Endothelial cell of umbilical vein (primary cell): ENCODE measurements at regions not wholly inside any gene's neighbourhood (a gene's known extent, or its start where the extent isn't known, plus 50 kb on each side); places are given as distances from the start of the nearest gene placed in this dataset.

Source experiments
- BruUV-seq: library from RNA; stranded (reverse); fragments of 400-500 nt; replicated peaks from 2 replicates; lab custom pipeline; 2021; lab: Mats Ljungman, UMichigan
- CTCF ChIA-PET: fragments of 300-600, 350-600 bp; sonication (Branson Sonifier 250); formaldehyde crosslinking; loops from one replicate; lab custom pipeline; 2021; ENCODE audit warnings: antibody characterized with exemption, inconsistent platforms; lab: Charles Lee
- POLR2A ChIA-PET: fragments of 300-600, 350-600 bp; sonication (Branson Sonifier 250); formaldehyde crosslinking; loops from one replicate; lab custom pipeline; 2021; ENCODE audit warnings: antibody characterized with exemption, inconsistent platforms; lab: Charles Lee
- DNase-seq: peaks from one replicate; pipeline ENCODE4 v3.0.0-alpha.2; 2011; ENCODE audit warnings: low read depth, low spot score
- FAIRE-seq: peaks from 2 replicates; lab custom pipeline; 2011; peaks lifted over from hg19 to GRCh38; lab: Jason Lieb, UNC
- H2AFZ ChIP-seq: 2 replicates; pipeline ENCODE4 v1.6.0; 2012; ENCODE audit warnings: low read depth, low read length, control low read depth, inconsistent platforms
- H3K27ac ChIP-seq: 2 replicates; pipeline ENCODE4 v1.5.1; 2011; ENCODE audit warnings: low read depth, mild to moderate bottlenecking, control low read depth, low read length, moderate library complexity; ENCODE audit not compliant: insufficient read depth
- H3K27me3 ChIP-seq, 2 experiments: 2 replicates each; pipeline versions ENCODE4 v1.6.0 to v1.6.1; 2011; ENCODE audit warnings: low read length in 2 of 2, mixed read lengths in 1 of 2; ENCODE audit not compliant: control insufficient read depth in 2 of 2, insufficient read depth in 2 of 2
- H3K36me3 ChIP-seq, 2 experiments: 2 replicates in 1 of 2; 3 replicates in 1 of 2; pipeline ENCODE4 v1.5.1; 2011; ENCODE audit warnings: low read length in 2 of 2, mild to moderate bottlenecking in 1 of 2, moderate library complexity in 1 of 2; ENCODE audit not compliant: control insufficient read depth in 2 of 2, insufficient read depth in 2 of 2; ENCODE audit errors: extremely low read depth in 1 of 2
- H3K4me1 ChIP-seq: 3 replicates; pipeline ENCODE4 v1.5.1; 2011; ENCODE audit warnings: mild to moderate bottlenecking, low read length; ENCODE audit not compliant: control insufficient read depth, insufficient read depth; ENCODE audit errors: extremely low read depth
- H3K4me2 ChIP-seq: 2 replicates; pipeline ENCODE4 v1.6.1; 2011; ENCODE audit warnings: low read length, control low read depth, mixed read lengths; ENCODE audit not compliant: insufficient read depth
- H3K4me3 ChIP-seq, 3 experiments: fragments of 200-600 bp in 1 of 3; sonication (generic), shearing (Covaris generic) in 1 of 3; replicated peaks in 1 of 3; 2 replicates each; pipeline ENCODE4 v1.5.1; 2011 to 2016; ENCODE audit warnings: control low read depth in 3 of 3, low read length in 3 of 3, mild to moderate bottlenecking in 2 of 3, inconsistent platforms in 1 of 3, low read depth in 1 of 3, moderate library complexity in 1 of 3; ENCODE audit not compliant: insufficient read depth in 1 of 3
- H3K79me2 ChIP-seq: 2 replicates; pipeline ENCODE4 v1.6.0; 2012; ENCODE audit warnings: low read length, inconsistent platforms; ENCODE audit not compliant: control insufficient read depth, insufficient read depth
- H3K9ac ChIP-seq: replicated peaks from 2 replicates; pipeline ENCODE3; 2011; ENCODE audit warnings: low read length, control low read depth; ENCODE audit not compliant: insufficient read depth; ENCODE audit errors: extremely low read depth
- H3K9me1 ChIP-seq: replicated peaks from 3 replicates; pipeline ENCODE4 v1.6.0; 2011; ENCODE audit warnings: mild to moderate bottlenecking, low read length; ENCODE audit not compliant: control insufficient read depth, insufficient read depth; ENCODE audit errors: extremely low read depth
- H3K9me3 ChIP-seq: replicated peaks from 2 replicates; pipeline ENCODE4 v1.5.1; 2012; ENCODE audit warnings: low read length, inconsistent platforms; ENCODE audit not compliant: control insufficient read depth, insufficient read depth
- H4K20me1 ChIP-seq: replicated peaks from 2 replicates; pipeline ENCODE3; 2011; ENCODE audit warnings: mild to moderate bottlenecking, low read length; ENCODE audit not compliant: control insufficient read depth, insufficient read depth; ENCODE audit errors: extremely low read depth
- EZH2 ChIP-seq: IDR thresholded peaks from 2 replicates; pipeline ENCODE4 v1.6.1; 2012; ENCODE audit warnings: borderline replicate concordance, low read depth, mild to moderate bottlenecking, moderate library complexity, low read length, inconsistent platforms; ENCODE audit not compliant: severe bottlenecking
- FOS ChIP-seq: IDR thresholded peaks from 2 replicates; pipeline ENCODE4 v1.6.1; 2011; ENCODE audit warnings: mild to moderate bottlenecking, low read length, moderate library complexity, borderline replicate concordance; ENCODE audit not compliant: insufficient read depth
- GATA2 ChIP-seq: IDR thresholded peaks from 2 replicates; pipeline ENCODE4 v1.7.0; 2011; ENCODE audit warnings: low read depth, mild to moderate bottlenecking, moderate library complexity, mixed read lengths, low read length; ENCODE audit not compliant: insufficient read length, insufficient read depth
- JUN ChIP-seq: IDR thresholded peaks from 2 replicates; pipeline ENCODE4 v1.6.1; 2011; ENCODE audit warnings: borderline replicate concordance, low read depth; ENCODE audit not compliant: insufficient read length, insufficient read depth
- MYC ChIP-seq: IDR thresholded peaks from one replicate; pipeline ENCODE4 v1.6.1; 2011; ENCODE audit warnings: mild to moderate bottlenecking, low read depth, low read length
- POLR2A ChIP-seq: IDR thresholded peaks from 2 replicates; pipeline ENCODE4 v1.6.1; 2012; ENCODE audit warnings: low read depth, mild to moderate bottlenecking, control low read depth, low read length
- POLR2AphosphoS5 ChIP-seq: IDR thresholded peaks from 2 replicates; pipeline ENCODE4 v1.6.1; 2012; ENCODE audit warnings: low read depth, mild to moderate bottlenecking, control low read depth, low read length, moderate library complexity; ENCODE audit not compliant: insufficient read depth
- dilution Hi-C: fragments of 300-500 bp; cut with MboI; formaldehyde crosslinking; loops from one replicate; pipeline ENCODE4 v1.15.0; 2019; ENCODE audit warnings: low sequenced_read_pairs; ENCODE audit not compliant: extremely low pct_ligation_motif_present
- intact Hi-C: fragments of 100-400 bp; cut with micrococcal nuclease; formaldehyde crosslinking; loops from one replicate; pipeline ENCODE4 v1.10.0; 2022
- TF ChIP-seq, protein P1 (sequence below): IDR thresholded peaks from 2 replicates; pipeline ENCODE4 v1.6.1; 2011; ENCODE audit not compliant: insufficient read depth, insufficient read length
- TF ChIP-seq, protein P2 (sequence below), 2 donors: IDR thresholded peaks; 1 replicate in 1 of 2; 2 replicates in 1 of 2; pipeline ENCODE4 v1.5.1; 2011; ENCODE audit warnings: low read length in 2 of 2, mild to moderate bottlenecking in 2 of 2, moderate library complexity in 2 of 2, control low read depth in 1 of 2, inconsistent platforms in 1 of 2, low read depth in 1 of 2; ENCODE audit not compliant: insufficient read depth in 1 of 2; ENCODE audit errors: extremely low read depth in 1 of 2

DNA sequence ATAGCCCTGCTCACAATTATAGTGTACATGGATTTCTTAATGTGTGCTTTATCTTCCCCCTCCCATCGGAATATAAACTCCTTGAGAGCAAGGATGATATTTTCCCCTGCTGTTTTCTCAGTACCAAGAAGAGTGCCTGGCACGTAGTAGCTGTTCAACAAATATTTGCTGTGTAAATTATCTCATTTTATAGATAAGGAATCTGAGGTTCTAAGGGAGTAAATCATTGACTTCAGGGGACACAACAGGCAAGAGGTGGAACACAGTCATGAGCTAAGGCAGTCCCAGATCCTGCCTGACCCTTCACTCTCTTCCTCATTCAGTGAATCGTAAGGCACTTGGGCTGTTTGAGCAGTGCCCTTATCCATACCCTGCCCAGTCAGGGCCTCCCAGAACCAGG lies 187.3 kb upstream of the TNP1 start:
- no peak for FAIRE-seq
- dilution Hi-C loops: no loop called here
- BruUV-seq: no TSS peak

More for the DNA sequence above, 187.3 kb upstream of the TNP1 start:
- Histone ChIP-seq H3K9me1 (no peaks in the 10 kb centered on the region), H2AFZ (no peak overlapping the region), H3K79me2 (no peaks in the 10 kb centered on the region), H3K9ac (no peak overlapping the region), H4K20me1 (no peaks in the 10 kb centered on the region), H3K4me1 (no peaks in the 10 kb centered on the region), H3K4me3 (no peak overlapping the region), H3K4me2 (no peak overlapping the region), H3K36me3 (no peaks in the 10 kb centered on the region), H3K27ac (no peak overlapping the region), H3K27me3 (peaks cover 2 to 4% of the 10 kb centered on the region in 2 experiments), H3K9me3 (no peaks in the 10 kb centered on the region)
- TF ChIP-seq FOS: no peak
- TF ChIP-seq, protein P1, sequence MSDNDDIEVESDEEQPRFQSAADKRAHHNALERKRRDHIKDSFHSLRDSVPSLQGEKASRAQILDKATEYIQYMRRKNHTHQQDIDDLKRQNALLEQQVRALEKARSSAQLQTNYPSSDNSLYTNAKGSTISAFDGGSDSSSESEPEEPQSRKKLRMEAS: no peak
- TF ChIP-seq, protein P2, sequence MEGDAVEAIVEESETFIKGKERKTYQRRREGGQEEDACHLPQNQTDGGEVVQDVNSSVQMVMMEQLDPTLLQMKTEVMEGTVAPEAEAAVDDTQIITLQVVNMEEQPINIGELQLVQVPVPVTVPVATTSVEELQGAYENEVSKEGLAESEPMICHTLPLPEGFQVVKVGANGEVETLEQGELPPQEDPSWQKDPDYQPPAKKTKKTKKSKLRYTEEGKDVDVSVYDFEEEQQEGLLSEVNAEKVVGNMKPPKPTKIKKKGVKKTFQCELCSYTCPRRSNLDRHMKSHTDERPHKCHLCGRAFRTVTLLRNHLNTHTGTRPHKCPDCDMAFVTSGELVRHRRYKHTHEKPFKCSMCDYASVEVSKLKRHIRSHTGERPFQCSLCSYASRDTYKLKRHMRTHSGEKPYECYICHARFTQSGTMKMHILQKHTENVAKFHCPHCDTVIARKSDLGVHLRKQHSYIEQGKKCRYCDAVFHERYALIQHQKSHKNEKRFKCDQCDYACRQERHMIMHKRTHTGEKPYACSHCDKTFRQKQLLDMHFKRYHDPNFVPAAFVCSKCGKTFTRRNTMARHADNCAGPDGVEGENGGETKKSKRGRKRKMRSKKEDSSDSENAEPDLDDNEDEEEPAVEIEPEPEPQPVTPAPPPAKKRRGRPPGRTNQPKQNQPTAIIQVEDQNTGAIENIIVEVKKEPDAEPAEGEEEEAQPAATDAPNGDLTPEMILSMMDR (IDR thresholded peaks at IDR 0.05; ENCODE audit: extremely low read depth in 1 of 2, insufficient read depth in 1 of 2, low read depth in 1 of 2, low read length in 2 of 2): no peak
- TF ChIP-seq POLR2AphosphoS5: no peak
- no peak for TF ChIP-seq POLR2A
- TF ChIP-seq MYC: no peak
- TF ChIP-seq EZH2: no peak
- TF ChIP-seq GATA2: no peak
- TF ChIP-seq JUN: no peak
- intact Hi-C loops: no loop called here
- ChIA-PET POLR2A (no interaction called here), CTCF (interaction anchor here (1.5 kb wide), 1 partner anchor 12 kb away, joined by 3 read pairs; no protein-coding TSS in a partner anchor)
- no peak for DNase-seq
